PC-3 (cell line): ENCODE measurements at regions not wholly inside any gene's neighbourhood (a gene's known extent, or its start where the extent isn't known, plus 50 kb on each side); places are given as distances from the start of the nearest gene placed in this dataset.

Source experiments
- EZH2phosphoT487 ChIP-seq: fragments of 300-600 bp; sonication (generic); IDR thresholded peaks from 2 replicates; pipeline ENCODE4 v1.6.1; 2018; ENCODE audit warnings: mild to moderate bottlenecking, antibody characterized with exemption, low read length, borderline replicate concordance
- TF ChIP-seq, protein P1 (sequence below): fragments of 300-600 bp; sonication (generic); conservative IDR thresholded peaks from 2 replicates; pipeline ENCODE4 v1.5.1; 2017; ENCODE audit warnings: antibody characterized with exemption, low read depth, mild to moderate bottlenecking, low read length

GRCh38 chr5:66343370-66344071, 199.4 kb downstream of the SREK1 start:
- TF ChIP-seq, protein P1, sequence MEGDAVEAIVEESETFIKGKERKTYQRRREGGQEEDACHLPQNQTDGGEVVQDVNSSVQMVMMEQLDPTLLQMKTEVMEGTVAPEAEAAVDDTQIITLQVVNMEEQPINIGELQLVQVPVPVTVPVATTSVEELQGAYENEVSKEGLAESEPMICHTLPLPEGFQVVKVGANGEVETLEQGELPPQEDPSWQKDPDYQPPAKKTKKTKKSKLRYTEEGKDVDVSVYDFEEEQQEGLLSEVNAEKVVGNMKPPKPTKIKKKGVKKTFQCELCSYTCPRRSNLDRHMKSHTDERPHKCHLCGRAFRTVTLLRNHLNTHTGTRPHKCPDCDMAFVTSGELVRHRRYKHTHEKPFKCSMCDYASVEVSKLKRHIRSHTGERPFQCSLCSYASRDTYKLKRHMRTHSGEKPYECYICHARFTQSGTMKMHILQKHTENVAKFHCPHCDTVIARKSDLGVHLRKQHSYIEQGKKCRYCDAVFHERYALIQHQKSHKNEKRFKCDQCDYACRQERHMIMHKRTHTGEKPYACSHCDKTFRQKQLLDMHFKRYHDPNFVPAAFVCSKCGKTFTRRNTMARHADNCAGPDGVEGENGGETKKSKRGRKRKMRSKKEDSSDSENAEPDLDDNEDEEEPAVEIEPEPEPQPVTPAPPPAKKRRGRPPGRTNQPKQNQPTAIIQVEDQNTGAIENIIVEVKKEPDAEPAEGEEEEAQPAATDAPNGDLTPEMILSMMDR: no peak
- no peak for TF ChIP-seq EZH2phosphoT487
